HG03108 (cell line): ENCODE measurements at regions not wholly inside any gene's neighbourhood (a gene's known extent, or its start where the extent isn't known, plus 50 kb on each side); places are given as distances from the start of the nearest gene placed in this dataset.

Source experiments
- ATAC-seq: cut with Tn5 transposase; IDR thresholded peaks from one replicate; pipeline ENCODE4 v1.9.1; 2021; ENCODE audit warnings: moderate library complexity; ENCODE audit not compliant: unreplicated experiment

- no peak for ATAC-seq
Observed at GRCh38 chr6:18667612-18668011, 280.5 kb downstream of the RNF144B start.

GRCh38 chr6:18668994-18669393 is 281.8 kb downstream of the RNF144B start:
- no peak for ATAC-seq

GRCh38 chr6:18672852-18673251 is 285.7 kb downstream of the RNF144B start:
- no peak for ATAC-seq

GRCh38 chr6:18674346-18674745 is 287.2 kb downstream of the RNF144B start:
- ATAC-seq, result no peak

- no peak for ATAC-seq
Observed at GRCh38 chr6:18675881-18676280, 288.7 kb downstream of the RNF144B start.

GRCh38 chr6:18676548-18676947 is 289.4 kb downstream of the RNF144B start:
- no peak for ATAC-seq

- no peak for ATAC-seq
Observed at GRCh38 chr6:18680842-18681241, 293.7 kb downstream of the RNF144B start.

- no peak for ATAC-seq
Observed at GRCh38 chr6:18681832-18682503, 294.8 kb downstream of the RNF144B start.

GRCh38 chr6:18684343-18684742 is 297.2 kb downstream of the RNF144B start:
- ATAC-seq, result no peak

- no peak for ATAC-seq
Observed at GRCh38 chr6:18692929-18693685, 306.0 kb downstream of the RNF144B start.

GRCh38 chr6:18693881-18694280 is 306.7 kb downstream of the RNF144B start:
- no peak for ATAC-seq

- ATAC-seq, result no peak
Observed at GRCh38 chr6:18703546-18703945, 316.4 kb downstream of the RNF144B start.

GRCh38 chr6:18707714-18708439 is 320.7 kb downstream of the RNF144B start:
- ATAC-seq, result no peak

- ATAC-seq, result no peak
Observed at GRCh38 chr6:18712595-18712994, 325.4 kb downstream of the RNF144B start.

- no peak for ATAC-seq
Observed at GRCh38 chr6:18720075-18720474, 332.9 kb downstream of the RNF144B start.

GRCh38 chr6:18724056-18724455 is 336.9 kb downstream of the RNF144B start:
- ATAC-seq, result no peak

GRCh38 chr6:18725449-18725848 is 338.3 kb downstream of the RNF144B start:
- ATAC-seq, result no peak

GRCh38 chr6:18733921-18734550 is 346.9 kb downstream of the RNF144B start:
- no peak for ATAC-seq

- no peak for ATAC-seq
Observed at GRCh38 chr6:18741741-18742140, 354.6 kb downstream of the RNF144B start.

GRCh38 chr6:18742406-18742805 is 355.3 kb downstream of the RNF144B start:
- ATAC-seq, result no peak

GRCh38 chr6:18746727-18747126 is 359.6 kb downstream of the RNF144B start:
- no peak for ATAC-seq
